H1 (cell line): ENCODE measurements at regions not wholly inside any gene's neighbourhood (a gene's known extent, or its start where the extent isn't known, plus 50 kb on each side); places are given as distances from the start of the nearest gene placed in this dataset.

ENCODE experiments used
- POLR2AphosphoS5 ChIP-seq: IDR thresholded peaks from 2 replicates; pipeline ENCODE4 v1.6.1; 2011; ENCODE audit warnings: low read depth, low read length
- RBBP5 ChIP-seq: IDR thresholded peaks from 2 replicates; pipeline ENCODE4 v1.7.1; 2012; ENCODE audit warnings: low read depth, mild to moderate bottlenecking, inconsistent platforms, low read length, moderate library complexity, borderline replicate concordance
- SP2 ChIP-seq: IDR thresholded peaks from 2 replicates; pipeline ENCODE4 v1.6.1; 2012; ENCODE audit warnings: mild to moderate bottlenecking, low read length, inconsistent platforms

GRCh38 chr13:40422588-40423235 lies 243.7 kb downstream of the FOXO1 start:
- TF ChIP-seq POLR2AphosphoS5, result no peak
- TF ChIP-seq RBBP5, result no peak
- no peak for TF ChIP-seq SP2
